H1 (cell line): ENCODE measurements at regions not wholly inside any gene's neighbourhood (a gene's known extent, or its start where the extent isn't known, plus 50 kb on each side); places are given as distances from the start of the nearest gene placed in this dataset.

Source experiments
- CTCF ChIA-PET: fragments of 300-600 bp; sonication (Branson Sonifier 250); formaldehyde crosslinking; loops from one replicate; lab custom pipeline; 2021; ENCODE audit not compliant: partially characterized antibody; lab: Charles Lee
- POLR2A ChIA-PET: fragments of 300-600 bp; sonication (Branson Sonifier 250); formaldehyde crosslinking; loops from one replicate; lab custom pipeline; 2021; ENCODE audit warnings: inconsistent platforms; ENCODE audit not compliant: partially characterized antibody; lab: Charles Lee
- DNase-seq, 2 experiments: peaks; one replicate each; pipeline versions ENCODE4 v3.0.0 to v3.0.0-alpha.2; 2010 to 2022; ENCODE audit warnings: low spot score in 2 of 2, low read depth in 1 of 2, mixed read lengths in 1 of 2
- FAIRE-seq: peaks from 2 replicates; lab custom pipeline; 2011; peaks lifted over from hg19 to GRCh38; lab: Jason Lieb, UNC
- H2AFZ ChIP-seq: 2 replicates; pipeline ENCODE4 v1.8.1; 2012; ENCODE audit warnings: low read length, inconsistent platforms
- H2AK5ac ChIP-seq: 2 replicates; pipeline ENCODE4 v1.6.1; 2013; ENCODE audit warnings: low read depth, low read length
- H2BK120ac ChIP-seq: replicated peaks from 2 replicates; pipeline ENCODE3; 2013; ENCODE audit warnings: low read depth, low read length, inconsistent platforms
- H2BK12ac ChIP-seq: 2 replicates; pipeline ENCODE4 v1.6.1; 2013; ENCODE audit warnings: low read depth, low read length
- H2BK15ac ChIP-seq: 2 replicates; pipeline ENCODE4 v1.6.1; 2013; ENCODE audit warnings: low read length
- H2BK20ac ChIP-seq: 2 replicates; pipeline ENCODE4 v1.6.1; 2013; ENCODE audit warnings: low read length
- H2BK5ac ChIP-seq: 2 replicates; pipeline ENCODE4 v1.6.1; 2013; ENCODE audit warnings: low read depth, low read length
- H3K14ac ChIP-seq: 2 replicates; pipeline ENCODE4 v1.6.1; 2013; ENCODE audit warnings: inconsistent platforms; ENCODE audit not compliant: insufficient read length
- H3K18ac ChIP-seq: 2 replicates; pipeline ENCODE4 v1.6.1; 2013; ENCODE audit warnings: low read length; ENCODE audit errors: extremely low read depth
- H3K23ac ChIP-seq: 2 replicates; pipeline ENCODE4 v1.6.1; 2013; ENCODE audit warnings: inconsistent platforms; ENCODE audit not compliant: insufficient read length
- H3K23me2 ChIP-seq: 2 replicates; pipeline ENCODE4 v1.6.1; 2013; ENCODE audit warnings: low read depth, low read length
- H3K27ac ChIP-seq: 2 replicates; pipeline ENCODE4 v1.6.1; 2011; ENCODE audit warnings: low read depth, low read length, inconsistent platforms
- H3K27me3 ChIP-seq, 4 experiments: replicated peaks in 1 of 4; 1 replicate in 1 of 4; 2 replicates in 3 of 4; pipeline versions ENCODE4 v1.6.1 to v1.8.1; 2011 to 2013; ENCODE audit warnings: low read length in 3 of 4, mild to moderate bottlenecking in 3 of 4, inconsistent platforms in 2 of 4, mixed read lengths in 2 of 4, moderate library complexity in 1 of 4; ENCODE audit not compliant: control insufficient read depth in 3 of 4, insufficient read depth in 3 of 4; ENCODE audit errors: extremely low read depth in 1 of 4
- H3K36me3 ChIP-seq, 4 experiments: 2 replicates each; pipeline versions ENCODE4 v1.6.1 to v1.8.1; 2011 to 2013; ENCODE audit warnings: mild to moderate bottlenecking in 4 of 4, low read length in 3 of 4, moderate library complexity in 2 of 4, control low read depth in 1 of 4, inconsistent platforms in 1 of 4; ENCODE audit not compliant: insufficient read depth in 4 of 4, control insufficient read depth in 2 of 4
- H3K4ac ChIP-seq: replicated peaks from 2 replicates; pipeline ENCODE3; 2013; ENCODE audit warnings: low read length, low read depth, mixed read lengths, inconsistent platforms; ENCODE audit not compliant: insufficient read length
- H3K4me1 ChIP-seq, 4 experiments: replicated peaks in 1 of 4; 1 replicate in 1 of 4; 2 replicates in 3 of 4; pipeline versions ENCODE4 v1.6.1 to v1.8.1; 2011 to 2013; ENCODE audit warnings: low read length in 3 of 4, inconsistent platforms in 2 of 4, mixed read lengths in 1 of 4; ENCODE audit not compliant: insufficient read depth in 4 of 4, control insufficient read depth in 3 of 4
- H3K4me2 ChIP-seq, 2 experiments: 2 replicates each; pipeline versions ENCODE4 v1.6.1 to v1.8.1; 2011 to 2013; ENCODE audit warnings: low read depth in 2 of 2, low read length in 2 of 2, control low read depth in 1 of 2, inconsistent platforms in 1 of 2, mild to moderate bottlenecking in 1 of 2; ENCODE audit not compliant: insufficient read depth in 1 of 2
- H3K4me3 ChIP-seq, 4 experiments: fragments of 200-600, 300-600 bp in 1 of 4; sonication (generic), shearing (Covaris generic), sonication (Bioruptor Twin) in 1 of 4; 2 replicates each; pipeline versions ENCODE4 v1.5.1 to v1.8.1; 2011 to 2016; ENCODE audit warnings: low read length in 4 of 4, low read depth in 3 of 4, control low read depth in 2 of 4, inconsistent platforms in 2 of 4, mild to moderate bottlenecking in 2 of 4, mixed read lengths in 1 of 4, moderate library complexity in 1 of 4; ENCODE audit not compliant: insufficient read depth in 2 of 4; ENCODE audit errors: extremely low read depth in 1 of 4
- H3K56ac ChIP-seq: replicated peaks from 2 replicates; pipeline ENCODE3; 2013; ENCODE audit warnings: low read depth, mild to moderate bottlenecking, mixed read lengths, low read length, inconsistent platforms; ENCODE audit not compliant: insufficient read length
- H3K79me1 ChIP-seq: 2 replicates; pipeline ENCODE4 v1.6.1; 2013; ENCODE audit warnings: low read depth, low read length, control low read depth
- H3K79me2 ChIP-seq, 2 experiments: 2 replicates each; pipeline versions ENCODE4 v1.6.1 to v1.8.1; 2012 to 2013; ENCODE audit warnings: low read length in 2 of 2, mild to moderate bottlenecking in 2 of 2, inconsistent platforms in 1 of 2; ENCODE audit not compliant: insufficient read depth in 2 of 2, control insufficient read depth in 1 of 2
- H3K9ac ChIP-seq, 4 experiments: replicated peaks in 1 of 4; 1 replicate in 1 of 4; 2 replicates in 3 of 4; pipeline versions ENCODE4 v1.6.1 to v1.8.1; 2011 to 2013; ENCODE audit warnings: low read depth in 3 of 4, low read length in 3 of 4, control low read depth in 2 of 4, mild to moderate bottlenecking in 2 of 4, moderate library complexity in 2 of 4, inconsistent platforms in 1 of 4; ENCODE audit errors: extremely low read depth in 1 of 4
- H3K9me3 ChIP-seq, 2 experiments: 2 replicates each; pipeline versions ENCODE4 v1.6.1 to v1.8.1; 2012 to 2013; ENCODE audit warnings: mild to moderate bottlenecking in 2 of 2, moderate library complexity in 2 of 2, control low read depth in 1 of 2, inconsistent platforms in 1 of 2, low read depth in 1 of 2, low read length in 1 of 2, mixed read lengths in 1 of 2; ENCODE audit not compliant: insufficient read depth in 2 of 2
- H4K20me1 ChIP-seq, 2 experiments: replicated peaks in 1 of 2; 2 replicates each; pipeline versions ENCODE3 to v1.8.1; 2011 to 2013; ENCODE audit warnings: inconsistent platforms in 2 of 2, low read length in 2 of 2, mild to moderate bottlenecking in 1 of 2; ENCODE audit not compliant: insufficient read depth in 2 of 2, control insufficient read depth in 1 of 2
- H4K5ac ChIP-seq: 2 replicates; pipeline ENCODE4 v1.6.1; 2013; ENCODE audit warnings: low read length, low read depth, mixed read lengths, inconsistent platforms; ENCODE audit not compliant: insufficient read length
- H4K8ac ChIP-seq: 2 replicates; pipeline ENCODE4 v1.8.0; 2013; ENCODE audit warnings: mild to moderate bottlenecking, moderate library complexity, low read length, inconsistent platforms; ENCODE audit not compliant: insufficient read depth; ENCODE audit errors: extremely low read depth
- H4K91ac ChIP-seq: replicated peaks from 2 replicates; pipeline ENCODE3; 2013; ENCODE audit warnings: low read length, mixed read lengths, inconsistent platforms; ENCODE audit not compliant: insufficient read length
- CTBP2 ChIP-seq: IDR thresholded peaks from 2 replicates; pipeline ENCODE4 v1.7.0; 2011; ENCODE audit warnings: borderline replicate concordance, mild to moderate bottlenecking, moderate library complexity, mixed read lengths, low read length; ENCODE audit not compliant: insufficient read depth, insufficient read length
- EZH2 ChIP-seq: fragments of 200-600 bp; sonication (generic); IDR thresholded peaks from 2 replicates; pipeline ENCODE4 v1.7.1; 2012; ENCODE audit warnings: low read depth, mild to moderate bottlenecking, moderate library complexity, low read length, inconsistent platforms; ENCODE audit not compliant: severe bottlenecking
- FOSL1 ChIP-seq: IDR thresholded peaks from 2 replicates; pipeline ENCODE4 v1.6.1; 2011; ENCODE audit warnings: mild to moderate bottlenecking, low read depth, low read length, moderate library complexity; ENCODE audit not compliant: insufficient read depth
- JUND ChIP-seq: IDR thresholded peaks from 2 replicates; pipeline ENCODE4 v1.6.1; 2011; ENCODE audit warnings: mild to moderate bottlenecking, improper control_type of control experiment, low read length
- NANOG ChIP-seq: IDR thresholded peaks from 2 replicates; pipeline ENCODE4 v1.6.1; 2011; ENCODE audit warnings: low read length, low read depth, mild to moderate bottlenecking, inconsistent platforms; ENCODE audit not compliant: insufficient read depth, poor library complexity, severe bottlenecking
- POLR2AphosphoS5 ChIP-seq: IDR thresholded peaks from 2 replicates; pipeline ENCODE4 v1.6.1; 2011; ENCODE audit warnings: low read depth, low read length
- RBBP5 ChIP-seq: IDR thresholded peaks from 2 replicates; pipeline ENCODE4 v1.7.1; 2012; ENCODE audit warnings: low read depth, mild to moderate bottlenecking, inconsistent platforms, low read length, moderate library complexity, borderline replicate concordance
- SIN3A ChIP-seq, 2 experiments: IDR thresholded peaks in 1 of 2; conservative IDR thresholded peaks in 1 of 2; 2 replicates each; pipeline ENCODE4 v1.6.1; 2011 to 2012; ENCODE audit warnings: low read length in 2 of 2, improper control_type of control experiment in 1 of 2, low read depth in 1 of 2, mild to moderate bottlenecking in 1 of 2
- SUZ12 ChIP-seq: fragments of 200-600 bp; sonication (generic); IDR thresholded peaks from 2 replicates; pipeline ENCODE4 v1.6.1; 2012; ENCODE audit warnings: mild to moderate bottlenecking, inconsistent platforms, low read length, moderate library complexity, mixed read lengths
- TCF12 ChIP-seq: IDR thresholded peaks from 2 replicates; pipeline ENCODE4 v1.6.1; 2011; ENCODE audit warnings: low read depth, mild to moderate bottlenecking, low read length
- TEAD4 ChIP-seq: IDR thresholded peaks from 2 replicates; pipeline ENCODE4 v1.6.1; 2012; ENCODE audit warnings: low read depth, low read length, inconsistent platforms, mixed read lengths
- WGBS, 2 experiments: shearing (Covaris generic) in 1 of 2; methylation state at CpG; one replicate each; pipeline versions ENCODE4 v1.1.6 to v1.1.7; 2013 to 2015; ENCODE audit warnings: low lambda C conversion rate in 2 of 2, mixed read lengths in 2 of 2, inconsistent platforms in 1 of 2, low coverage in 1 of 2, missing lambda C conversion rate in 1 of 2; ENCODE audit not compliant: insufficient replicate concordance in 2 of 2, insufficient coverage in 1 of 2, insufficient read length in 1 of 2; ENCODE audit errors: extremely low coverage in 1 of 2, missing lambda C conversion rate in 1 of 2; 5-methylcytosine and 5-hydroxymethylcytosine counted together

GRCh38 chr4:23572382-23572781 is 317.5 kb downstream of the PPARGC1A start:
- Histone ChIP-seq H2AK5ac (no peak overlapping the region), H3K4me2 (no peak overlapping the region), H2BK12ac (no peak overlapping the region), H3K79me2 (no peaks in the 10 kb centered on the region), H2BK120ac (no peak overlapping the region), H4K91ac (no peak overlapping the region), H2BK20ac (no peak overlapping the region), H3K27me3 (peaks cover 0 to 1% (median 0%) of the 10 kb centered on the region in 4 experiments; a peak in 1 of 7 replicates), H3K14ac (no peak overlapping the region), H3K4ac (no peak overlapping the region), H2AFZ (no peak overlapping the region), H2BK15ac (no peak overlapping the region), H3K56ac (no peak overlapping the region), H3K79me1 (no peaks in the 10 kb centered on the region), H2BK5ac (no peak overlapping the region), H4K8ac (no peak overlapping the region), H3K4me3 (no peak overlapping the region), H3K36me3 (no peaks in the 10 kb centered on the region), H4K5ac (no peak overlapping the region), H3K4me1 (peaks cover 0 to 2% (median 0%) of the 10 kb centered on the region in 4 experiments; a peak in 2 of 7 replicates), H3K23ac (no peak overlapping the region), H3K18ac (no peak overlapping the region), H3K27ac (no peak overlapping the region), H3K9me3 (peaks cover 4 to 7% of the 10 kb centered on the region in 2 experiments; a peak in 3 of 4 replicates), H3K23me2 (no peaks in the 10 kb centered on the region), H3K9ac (no peak overlapping the region), H4K20me1 (no peaks in the 10 kb centered on the region)
- 91% methylated on average over 3 of the region's 4 CpGs; no CpG with 5 or more reads in 1 of the 2 experiments for WGBS, 2 experiments
- FAIRE-seq (no peak), DNase-seq (no peak)
- ChIA-PET CTCF (interaction anchor here (1.1 kb wide), 1 partner anchor 9 kb away, joined by 3 read pairs; no protein-coding TSS in a partner anchor), POLR2A (no interaction called here)
- TF ChIP-seq SUZ12: no peak
- TF ChIP-seq POLR2AphosphoS5: no peak
- no peak for TF ChIP-seq SIN3A (conservative IDR thresholded peaks at IDR 0.05 in 1 of 2, IDR thresholded peaks at IDR 0.05 in 1 of 2; ENCODE audit: low read depth in 1 of 2, low read length in 2 of 2)
- no peak for TF ChIP-seq EZH2
- no peak for TF ChIP-seq NANOG
- no peak for TF ChIP-seq JUND
- no peak for TF ChIP-seq TEAD4
- TF ChIP-seq CTBP2: no peak
- TF ChIP-seq RBBP5: no peak
- no peak for TF ChIP-seq FOSL1
- no peak for TF ChIP-seq TCF12
